Loucy (cell line): ENCODE measurements at regions not wholly inside any gene's neighbourhood (a gene's known extent, or its start where the extent isn't known, plus 50 kb on each side); places are given as distances from the start of the nearest gene placed in this dataset.

ENCODE experiments used
- H2AFZ ChIP-seq: fragments of 200-600 bp; sonication (generic); 2 replicates; pipeline ENCODE4 v1.6.0; 2016; ENCODE audit warnings: antibody characterized with exemption, mild to moderate bottlenecking, low read length, moderate library complexity
- H3F3A ChIP-seq: fragments of 200-600 bp; 2 replicates; pipeline ENCODE4 v1.6.0; 2016; ENCODE audit warnings: antibody characterized with exemption, low read depth, mild to moderate bottlenecking
- H3K27me3 ChIP-seq: fragments of 200-600 bp; sonication (generic); 2 replicates; pipeline ENCODE4 v1.6.1; 2014; ENCODE audit warnings: low read length, mild to moderate bottlenecking; ENCODE audit not compliant: insufficient read depth, poor library complexity, severe bottlenecking
- H3K36me3 ChIP-seq: fragments of 200-600 bp; sonication (generic); 2 replicates; pipeline ENCODE4 v1.6.1; 2016; ENCODE audit warnings: low read length; ENCODE audit not compliant: insufficient read depth
- H3K4me1 ChIP-seq: fragments of 200-600 bp; sonication (generic); 2 replicates; pipeline ENCODE4 v1.5.1; 2014; ENCODE audit warnings: low read length, mild to moderate bottlenecking; ENCODE audit not compliant: insufficient read depth, poor library complexity, severe bottlenecking
- H3K4me2 ChIP-seq: fragments of 200-600 bp; sonication (generic); 2 replicates; pipeline ENCODE4 v1.6.0; 2014; ENCODE audit warnings: antibody characterized with exemption, low read length, low read depth, mild to moderate bottlenecking; ENCODE audit not compliant: poor library complexity, severe bottlenecking
- H3K4me3 ChIP-seq: fragments of 200-600 bp; sonication (generic); 2 replicates; pipeline ENCODE4 v1.5.1; 2014; ENCODE audit warnings: low read length, mild to moderate bottlenecking, mixed read lengths; ENCODE audit not compliant: poor library complexity, severe bottlenecking
- H3K79me2 ChIP-seq: fragments of 200-600 bp; sonication (generic); 2 replicates; pipeline ENCODE4 v1.6.1; 2014; ENCODE audit warnings: low read length; ENCODE audit not compliant: insufficient read depth
- H3K9ac ChIP-seq: fragments of 200-600 bp; sonication (generic); 2 replicates; pipeline ENCODE4 v1.6.0; 2014; ENCODE audit warnings: mild to moderate bottlenecking, low read depth, low read length, moderate library complexity; ENCODE audit not compliant: poor library complexity, severe bottlenecking
- H3K9me2 ChIP-seq: fragments of 200-600 bp; sonication (generic); replicated peaks from 2 replicates; pipeline ENCODE4 v1.6.1; 2016; ENCODE audit warnings: low read depth, low read length, mixed read lengths
- H3K9me3 ChIP-seq: fragments of 200-600 bp; sonication (generic); 2 replicates; pipeline ENCODE4 v1.6.1; 2014; ENCODE audit warnings: mild to moderate bottlenecking, antibody characterized with exemption, low read length, low read depth; ENCODE audit not compliant: insufficient read depth
- H4K20me1 ChIP-seq: fragments of 200-600 bp; sonication (generic); 2 replicates; pipeline ENCODE4 v1.6.0; 2014; ENCODE audit warnings: antibody characterized with exemption, low read length, mild to moderate bottlenecking; ENCODE audit not compliant: insufficient read depth, poor library complexity, severe bottlenecking
- CTCF ChIP-seq: fragments of 200-600 bp; sonication (generic); conservative IDR thresholded peaks from 2 replicates; pipeline ENCODE4 v1.5.1; 2014; ENCODE audit warnings: mild to moderate bottlenecking, antibody characterized with exemption, low read length
- EZH2phosphoT487 ChIP-seq: fragments of 200-600 bp; IDR thresholded peaks from 2 replicates; pipeline ENCODE4 v1.6.1; 2018; ENCODE audit warnings: antibody characterized with exemption, mild to moderate bottlenecking, moderate library complexity, borderline replicate concordance

DNA sequence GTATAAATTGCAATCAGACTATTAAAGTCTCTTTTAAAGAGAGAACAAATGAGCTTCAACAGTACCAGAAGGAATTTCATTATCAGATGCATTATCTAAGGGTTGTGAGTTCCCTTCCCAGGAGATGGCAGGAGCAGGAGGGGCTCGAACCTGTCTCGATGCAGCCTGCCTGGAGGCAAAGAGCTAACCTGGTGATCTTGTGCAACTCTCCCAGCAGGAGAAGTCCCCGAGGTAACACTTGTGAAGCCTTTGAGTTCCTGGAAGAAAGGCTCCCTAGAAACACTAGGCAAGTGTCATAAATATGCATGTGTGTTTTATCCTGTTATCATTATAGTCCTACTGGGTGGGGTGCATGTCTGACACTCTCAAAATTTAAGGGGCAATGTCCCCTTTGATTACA lies 232.2 kb upstream of the ARID1B start:
- Histone ChIP-seq H3K27me3 (no peaks in the 10 kb centered on the region), H3F3A (no peaks in the 10 kb centered on the region), H3K36me3 (no peaks in the 10 kb centered on the region), H3K9ac (no peak overlapping the region), H4K20me1 (no peaks in the 10 kb centered on the region), H3K4me3 (no peak overlapping the region), H3K79me2 (no peaks in the 10 kb centered on the region), H3K4me1 (no peaks in the 10 kb centered on the region), H3K9me2 (no peaks in the 10 kb centered on the region), H3K9me3 (no peaks in the 10 kb centered on the region), H2AFZ (no peak overlapping the region), H3K4me2 (no peak overlapping the region)
- TF ChIP-seq EZH2phosphoT487 (no peak), CTCF (no peak)

DNA sequence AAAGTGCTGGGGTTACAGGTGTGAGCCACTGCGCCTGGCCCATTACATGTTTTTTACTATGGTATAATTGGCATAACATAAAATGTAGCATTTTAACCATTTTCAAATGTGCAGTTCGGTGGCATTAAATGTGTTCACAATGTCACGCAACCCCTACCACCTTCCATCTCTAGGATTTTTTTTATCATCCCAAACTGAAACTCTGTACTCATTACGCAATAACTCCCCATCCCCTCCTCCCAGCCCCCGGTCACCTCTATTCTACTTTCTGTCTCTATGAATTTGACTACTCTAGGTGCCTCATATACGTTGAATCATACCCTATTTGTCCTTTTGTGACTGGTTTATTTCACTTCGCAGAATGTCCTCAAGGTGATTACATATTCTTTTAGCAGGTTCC lies 233.1 kb upstream of the ARID1B start:
- no peak overlapping the region for H3K4me2 ChIP-seq
- no peaks in the 10 kb centered on the region for H3K9me2 ChIP-seq
- H3K79me2 ChIP-seq, result no peaks in the 10 kb centered on the region
- H3K36me3 ChIP-seq, result no peaks in the 10 kb centered on the region
- no peaks in the 10 kb centered on the region for H3K4me1 ChIP-seq
- no peak for TF ChIP-seq CTCF
- no peak for TF ChIP-seq EZH2phosphoT487
- H3K9me3 ChIP-seq, result no peaks in the 10 kb centered on the region
- H2AFZ ChIP-seq, result no peak overlapping the region
- H3K27me3 ChIP-seq, result no peaks in the 10 kb centered on the region
- H3F3A ChIP-seq, result no peaks in the 10 kb centered on the region
- H3K4me3 ChIP-seq, result no peak overlapping the region
- no peak overlapping the region for H3K9ac ChIP-seq
- no peaks in the 10 kb centered on the region for H4K20me1 ChIP-seq

DNA sequence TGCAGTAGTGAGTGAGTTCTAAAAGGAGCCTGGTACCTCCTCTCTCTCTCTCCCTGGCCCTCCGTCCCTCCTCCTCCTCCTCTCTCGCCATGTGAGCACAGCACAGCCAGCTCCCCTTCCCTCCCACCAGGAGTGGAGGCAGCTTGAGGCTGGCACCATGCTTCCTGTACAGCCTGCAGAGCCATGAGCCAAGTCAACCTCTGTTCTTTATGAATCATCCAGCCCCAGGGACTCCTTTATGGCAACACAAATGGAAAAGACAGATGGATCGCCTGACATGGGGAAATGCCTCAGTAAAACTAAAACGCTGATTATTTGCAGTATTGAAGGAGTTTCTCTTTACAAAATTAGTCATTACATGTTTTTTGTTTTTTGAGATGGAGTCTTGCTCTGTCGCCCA lies 233.7 kb upstream of the ARID1B start:
- Histone ChIP-seq H3K4me1 (no peaks in the 10 kb centered on the region), H3K9ac (no peak overlapping the region), H3K9me2 (no peaks in the 10 kb centered on the region), H4K20me1 (no peaks in the 10 kb centered on the region), H3K4me2 (no peak overlapping the region), H3K27me3 (no peaks in the 10 kb centered on the region), H3F3A (no peaks in the 10 kb centered on the region), H3K9me3 (no peaks in the 10 kb centered on the region), H3K4me3 (no peak overlapping the region), H2AFZ (no peak overlapping the region), H3K36me3 (no peaks in the 10 kb centered on the region), H3K79me2 (no peaks in the 10 kb centered on the region)
- TF ChIP-seq CTCF, result no peak
